K562 (cell line): ENCODE measurements at regions not wholly inside any gene's neighbourhood (a gene's known extent, or its start where the extent isn't known, plus 50 kb on each side); places are given as distances from the start of the nearest gene placed in this dataset.

Source experiments
- ATAC-seq: fragments of 200-7000 bp; cut with Tn5 transposase; 3 replicates; pipeline ENCODE4 v1.9.1; 2020; ENCODE audit warnings: moderate library complexity
- BruUV-seq: library from RNA; stranded (reverse); fragments of 400-500 nt; replicated peaks from 2 replicates; lab custom pipeline; 2021; lab: Mats Ljungman, UMichigan
- CTCF ChIA-PET: fragments of 300-600 bp; formaldehyde crosslinking; extraction: SDS; loops from one replicate; lab custom pipeline; 2021; ENCODE audit warnings: low intra/inter-chr PET ratio; lab: Yijun Ruan, JAX
- POLR2A ChIA-PET: fragments of 300-600, 350-650 bp; sonication (Branson Sonifier 250); formaldehyde crosslinking; extraction: SDS; loops from one replicate; lab custom pipeline; 2021; ENCODE audit warnings: antibody characterized with exemption, inconsistent platforms; lab: Yijun Ruan, JAX
- DNase-seq, 4 experiments: peaks; one replicate each; pipeline versions ENCODE4 v3.0.0 to v3.0.0-alpha.2; 2011 to 2018; ENCODE audit warnings: low spot score in 3 of 4, mixed read lengths in 3 of 4; ENCODE audit errors: extremely low read depth in 1 of 4
- FAIRE-seq: peaks from 2 replicates; lab custom pipeline; 2011; peaks lifted over from hg19 to GRCh38; lab: Jason Lieb, UNC
- H2AFZ ChIP-seq: 2 replicates; pipeline ENCODE4 v1.6.0; 2011; ENCODE audit warnings: low read depth, low read length, control low read depth, inconsistent platforms
- H3K27ac ChIP-seq: fragments of 200-600 bp; 3 replicates; pipeline ENCODE4 v1.8.0; 2011; ENCODE audit warnings: low read depth, mild to moderate bottlenecking, control low read depth, inconsistent platforms, low read length, moderate library complexity, mixed read lengths; ENCODE audit errors: extremely low read depth
- H3K27me3 ChIP-seq, 2 experiments: fragments of 300-600 bp in 1 of 2; 2 replicates in 1 of 2; 3 replicates in 1 of 2; pipeline versions ENCODE4 v1.6.0 to v1.8.0; 2011; ENCODE audit warnings: inconsistent platforms in 2 of 2, low read length in 2 of 2, mild to moderate bottlenecking in 1 of 2, mixed read lengths in 1 of 2, moderate library complexity in 1 of 2; ENCODE audit not compliant: control insufficient read depth in 2 of 2, insufficient read depth in 2 of 2
- H3K36me3 ChIP-seq: fragments of 300-600 bp; 3 replicates; pipeline ENCODE4 v1.8.0; 2011; ENCODE audit warnings: mild to moderate bottlenecking, low read length, inconsistent platforms; ENCODE audit not compliant: control insufficient read depth, insufficient read depth
- H3K4me1 ChIP-seq, 2 experiments: fragments of 200-600 bp in 1 of 2; replicated peaks in 1 of 2; 2 replicates in 1 of 2; 3 replicates in 1 of 2; pipeline versions ENCODE4 v1.5.1 to v1.8.0; 2011; ENCODE audit warnings: inconsistent platforms in 2 of 2, low read length in 2 of 2, mild to moderate bottlenecking in 1 of 2, mixed read lengths in 1 of 2, moderate library complexity in 1 of 2; ENCODE audit not compliant: control insufficient read depth in 2 of 2, insufficient read depth in 2 of 2
- H3K4me2 ChIP-seq: 2 replicates; pipeline ENCODE4 v1.6.1; 2011; ENCODE audit warnings: low read length, control low read depth, inconsistent platforms, mixed read lengths; ENCODE audit not compliant: insufficient read depth
- H3K4me3 ChIP-seq: fragments of 200-600 bp; sonication (generic), shearing (Covaris generic); 2 replicates; pipeline ENCODE4 v1.5.1; 2016; ENCODE audit warnings: control low read depth, inconsistent platforms
- H3K79me2 ChIP-seq: fragments of 200-600 bp; 3 replicates; pipeline ENCODE4 v1.8.0; 2011; ENCODE audit warnings: low read length, inconsistent platforms; ENCODE audit not compliant: control insufficient read depth, insufficient read depth
- H3K9ac ChIP-seq, 2 experiments: 2 replicates each; pipeline versions ENCODE4 v1.6.0 to v1.6.1; 2011; ENCODE audit warnings: low read depth in 2 of 2, low read length in 2 of 2, control low read depth in 1 of 2, inconsistent platforms in 1 of 2, mild to moderate bottlenecking in 1 of 2, mixed read lengths in 1 of 2; ENCODE audit not compliant: insufficient read depth in 1 of 2
- H3K9me1 ChIP-seq: one replicate; pipeline ENCODE4 v1.6.0; 2011; ENCODE audit warnings: inconsistent platforms, mild to moderate bottlenecking, low read length, moderate library complexity; ENCODE audit not compliant: control insufficient read depth, insufficient read depth
- H3K9me3 ChIP-seq: replicated peaks from 2 replicates; pipeline ENCODE4 v1.5.1; 2011; ENCODE audit warnings: low read depth, low read length, inconsistent platforms; ENCODE audit not compliant: control insufficient read depth, insufficient read depth
- H4K20me1 ChIP-seq: replicated peaks from 2 replicates; pipeline ENCODE4 v1.6.1; 2011; ENCODE audit warnings: low read length, inconsistent platforms, mixed read lengths; ENCODE audit not compliant: control insufficient read depth, insufficient read depth
- ARID1B ChIP-seq: fragments of 450-650 bp; IDR thresholded peaks from 2 replicates; pipeline ENCODE4 v1.6.1; 2016; ENCODE audit warnings: antibody characterized with exemption, mild to moderate bottlenecking, inconsistent platforms
- CBFA2T3 ChIP-seq: fragments of 450-650 bp; IDR thresholded peaks from 2 replicates; pipeline ENCODE4 v1.6.1; 2017
- CBX2 ChIP-seq: fragments of 200-600 bp; sonication (generic); IDR thresholded peaks from one replicate; pipeline ENCODE4 v1.6.1; 2012; ENCODE audit warnings: mild to moderate bottlenecking, low read length, inconsistent platforms; ENCODE audit not compliant: insufficient read depth, poor library complexity, severe bottlenecking
- CEBPG ChIP-seq, 3 experiments: fragments of 200-800 bp in 1 of 3; sonication (Bioruptor generic) in 1 of 3; sonication (generic) in 1 of 3; formaldehyde crosslinking in 1 of 3; IDR thresholded peaks in 2 of 3; conservative IDR thresholded peaks in 1 of 3; 2 replicates each; pipeline versions ENCODE4 v1.6.1 to v1.8.0; 2016 to 2022; ENCODE audit warnings: missing compliant biosample characterization in 2 of 3, missing genetic modification characterization in 2 of 3, mild to moderate bottlenecking in 1 of 3, missing genetic modification reagents in 1 of 3
- MCM5 ChIP-seq: fragments of 450-650 bp; IDR thresholded peaks from 2 replicates; pipeline ENCODE4 v1.6.1; 2016; ENCODE audit warnings: low read depth
- PHF21A ChIP-seq: fragments of 450-650 bp; IDR thresholded peaks from 2 replicates; pipeline ENCODE4 v1.6.1; 2017; ENCODE audit warnings: low read depth, borderline replicate concordance
- RFX5 ChIP-seq: IDR thresholded peaks from 2 replicates; pipeline ENCODE4 v1.6.1; 2011; ENCODE audit warnings: low read depth, mild to moderate bottlenecking, improper control_type of control experiment, low read length
- TAL1 ChIP-seq: fragments of 450-650 bp; IDR thresholded peaks from 2 replicates; pipeline ENCODE4 v1.6.1; 2016; ENCODE audit warnings: mild to moderate bottlenecking
- THAP12 ChIP-seq: fragments of 250-450 bp; sonication (Bioruptor Pico); IDR thresholded peaks from 2 replicates; pipeline ENCODE4 v1.9.0; 2021; ENCODE audit warnings: mild to moderate bottlenecking, inconsistent platforms
- ZBTB43 ChIP-seq: sonication (generic); formaldehyde crosslinking; IDR thresholded peaks from 2 replicates; pipeline ENCODE4 v1.8.0; 2023; ENCODE audit warnings: mild to moderate bottlenecking, missing genetic modification reagents
- ZNF280B ChIP-seq: fragments of 250-450 bp; sonication (Bioruptor Pico); IDR thresholded peaks from 2 replicates; pipeline ENCODE4 v1.5.1; 2021; ENCODE audit warnings: mild to moderate bottlenecking
- ZNF551 ChIP-seq: fragments of 250-450 bp; sonication (Bioruptor Pico); IDR thresholded peaks from 2 replicates; pipeline ENCODE4 v1.5.0; 2021; ENCODE audit warnings: mild to moderate bottlenecking, moderate library complexity
- ZNF699 ChIP-seq: fragments of 250-450 bp; sonication (Bioruptor Pico); IDR thresholded peaks from 2 replicates; pipeline ENCODE4 v1.8.0; 2021; ENCODE audit warnings: mild to moderate bottlenecking, moderate library complexity; ENCODE audit not compliant: insufficient replicate concordance
- WGBS: fragments of 100-300 bp; shearing (Covaris generic); methylation state at CpG from one replicate; pipeline ENCODE4 v1.1.6; 2016; ENCODE audit warnings: low coverage, mixed read lengths; ENCODE audit not compliant: insufficient coverage; ENCODE audit errors: missing lambda C conversion rate; 5-methylcytosine and 5-hydroxymethylcytosine counted together
- in situ Hi-C: fragments of 300-500 bp; cut with MboI; formaldehyde crosslinking; loops from 4 replicates; pipeline ENCODE4 v1.15.0; 2018; ENCODE audit warnings: inconsistent platforms, mixed read lengths
- intact Hi-C: fragments of 100-400 bp; cut with micrococcal nuclease; formaldehyde crosslinking; loops from 2 replicates; pipeline ENCODE4 v1.14.2; 2022
- TF ChIP-seq, protein P1 (sequence below): sonication (generic); formaldehyde crosslinking; IDR thresholded peaks from 2 replicates; pipeline ENCODE4 v1.8.0; 2022; ENCODE audit warnings: mild to moderate bottlenecking, missing genetic modification reagents

GRCh38 chr6:165723326-165723725 lies 60.3 kb upstream of the PDE10A start (continued):
- TF ChIP-seq CBX2: no peak
- TF ChIP-seq, all 486 proteins: peak for 0

DNA sequence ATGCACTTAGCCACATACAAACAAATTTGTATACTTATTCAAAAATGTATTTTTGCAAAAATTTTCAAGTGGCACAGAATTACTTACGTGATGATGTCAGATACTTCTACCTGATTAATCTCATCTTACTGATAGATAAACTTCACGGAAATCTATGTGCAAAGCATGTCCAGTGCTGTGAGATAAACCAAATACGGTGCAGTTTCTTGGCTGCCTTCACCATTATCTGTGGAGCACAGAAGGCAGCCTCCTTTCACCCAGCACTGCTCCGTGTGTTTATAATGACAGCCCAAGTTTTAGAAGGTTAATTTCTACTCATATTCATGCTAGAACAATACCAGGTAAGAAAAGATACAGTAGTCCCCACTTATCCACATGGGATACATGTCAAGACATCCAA lies 59.0 kb upstream of the PDE10A start:
- no peak overlapping the region for H3K27ac ChIP-seq
- CTCF ChIA-PET: no interaction called here
- under 1% methylated on average over 4 of the region's 4 CpGs for WGBS
- no peak for TF ChIP-seq THAP12 (CRISPR knock-in tag)
- no peak for TF ChIP-seq CEBPG (CRISPR knock-in tag; IDR thresholded peaks at IDR 0.05)
- TF ChIP-seq CEBPG (tag; conservative IDR thresholded peaks at IDR 0.05 in 1 of 2, IDR thresholded peaks at IDR 0.05 in 1 of 2): no peak
- TF ChIP-seq TAL1: peak; percentile 57; the same call in 1 of the 2 replicates
- 0 out of 2 replicates have a peak, but pooled peaks have one; percentile 18 for TF ChIP-seq CBFA2T3
- no peak for TF ChIP-seq ZBTB43
- no peak for TF ChIP-seq ZNF280B
- TF ChIP-seq, protein P1, sequence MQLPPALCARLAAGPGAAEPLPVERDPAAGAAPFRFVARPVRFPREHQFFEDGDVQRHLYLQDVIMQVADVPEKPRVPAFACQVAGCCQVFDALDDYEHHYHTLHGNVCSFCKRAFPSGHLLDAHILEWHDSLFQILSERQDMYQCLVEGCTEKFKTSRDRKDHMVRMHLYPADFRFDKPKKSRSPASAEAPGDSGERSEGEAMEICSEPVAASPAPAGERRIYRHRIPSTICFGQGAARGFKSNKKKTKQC (CRISPR knock-in tag): no peak
- no peak for TF ChIP-seq ZNF699 (CRISPR knock-in tag)
- TF ChIP-seq PHF21A: no peak
- peak; percentile 56 for TF ChIP-seq ARID1B
- no peak for TF ChIP-seq ZNF551
- no peak for TF ChIP-seq RFX5
- no peak for TF ChIP-seq MCM5
- no peaks in the 10 kb centered on the region for H3K9me3 ChIP-seq
- no peaks in the 10 kb centered on the region for H3K4me1 ChIP-seq
- no peaks in the 10 kb centered on the region for H3K9me1 ChIP-seq
- no peaks in the 10 kb centered on the region for H4K20me1 ChIP-seq
- no peak overlapping the region for H3K4me2 ChIP-seq
- POLR2A ChIA-PET: no interaction called here
- H3K4me3 ChIP-seq: no peak overlapping the region
- peak; percentile 42; the same call in 1 of the 3 replicates for ATAC-seq
- no peak for DNase-seq
- H3K36me3 ChIP-seq: no peaks in the 10 kb centered on the region
- in situ Hi-C loops: no loop called here
- intact Hi-C loops: no loop called here
- no peak for FAIRE-seq
- H2AFZ ChIP-seq: no peak overlapping the region
- BruUV-seq: no TSS peak
- no peak overlapping the region for H3K9ac ChIP-seq
- H3K27me3 ChIP-seq: peaks cover 5 to 6% of the 10 kb centered on the region in 2 experiments; a peak in 1 of 5 replicates
- no peaks in the 10 kb centered on the region for H3K79me2 ChIP-seq
